Gastrocnemius medialis (tissue), 4 donors: ENCODE measurements at regions not wholly inside any gene's neighbourhood (a gene's known extent, or its start where the extent isn't known, plus 50 kb on each side); places are given as distances from the start of the nearest gene placed in this dataset.

Experiments used
- CTCF ChIP-seq, 5 experiments: fragments of 450-650 bp in 3 of 5; fragments of 200-600 bp in 2 of 5; sonication (generic) in 2 of 5; IDR thresholded peaks in 4 of 5; conservative IDR thresholded peaks in 1 of 5; 1 replicate in 4 of 5; 2 replicates in 1 of 5; pipeline ENCODE4 v1.5.1; 2016 to 2019; ENCODE audit warnings: antibody characterized with exemption in 5 of 5, mild to moderate bottlenecking in 3 of 5, moderate library complexity in 3 of 5
- POLR2A ChIP-seq, 2 donors: fragments of 450-650 bp; IDR thresholded peaks; one replicate each; pipeline ENCODE4 v1.6.1; 2017; ENCODE audit warnings: antibody characterized with exemption in 2 of 2, mild to moderate bottlenecking in 2 of 2, moderate library complexity in 2 of 2

- no peak for TF ChIP-seq POLR2A (IDR thresholded peaks at IDR 0.05)
- TF ChIP-seq CTCF (IDR thresholded peaks at IDR 0.05 in 4 of 5, conservative IDR thresholded peaks at IDR 0.05 in 1 of 5) = no peak
Measured at GRCh38 chr12:3931776-3932175, 58.6 kb upstream of the PARP11 start.
